Tibial artery (tissue), 4 donors: ENCODE measurements at regions not wholly inside any gene's neighbourhood (a gene's known extent, or its start where the extent isn't known, plus 50 kb on each side); places are given as distances from the start of the nearest gene placed in this dataset.

Source experiments
- DNase-seq, 2 donors: peaks; one replicate each; pipeline ENCODE4 v3.0.0-alpha.2; 2019
- H3K27ac ChIP-seq, 2 donors: fragments of 200-600 bp; sonication (generic) in 1 of 2; 1 replicate in 1 of 2; 2 replicates in 1 of 2; pipeline ENCODE4 v1.5.1; 2018 to 2019; ENCODE audit warnings: mild to moderate bottlenecking in 1 of 2
- H3K27me3 ChIP-seq, 2 donors: fragments of 200-600 bp; sonication (generic) in 1 of 2; one replicate each; pipeline versions ENCODE4 v1.5.1 to v1.6.0; 2016 to 2019
- H3K36me3 ChIP-seq, 3 donors: fragments of 200-600 bp; sonication (generic) in 2 of 3; one replicate each; pipeline ENCODE4 v1.5.1; 2016 to 2019; ENCODE audit warnings: mild to moderate bottlenecking in 2 of 3
- H3K4me1 ChIP-seq, 4 donors: fragments of 200-600 bp; sonication (generic) in 2 of 4; 1 replicate in 3 of 4; 2 replicates in 1 of 4; pipeline ENCODE4 v1.5.1; 2016 to 2019
- H3K4me3 ChIP-seq, 2 donors: fragments of 200-600 bp; sonication (generic) in 1 of 2; 1 replicate in 1 of 2; 2 replicates in 1 of 2; pipeline ENCODE4 v1.5.1; 2018 to 2019; ENCODE audit warnings: mild to moderate bottlenecking in 2 of 2
- H3K9me3 ChIP-seq, 3 donors: fragments of 200-600 bp; sonication (generic) in 1 of 3; one replicate each; pipeline ENCODE4 v1.5.1; 2016 to 2019
- intact Hi-C: fragments of 100-400 bp; cut with DNase I; formaldehyde crosslinking; loops from one replicate; pipeline ENCODE4 v1.15.0; 2023; ENCODE audit warnings: low total_unique reads
- TF ChIP-seq, protein P1 (sequence below), 2 experiments: fragments of 200-600 bp in 1 of 2; fragments of 450-650 bp in 1 of 2; IDR thresholded peaks; one replicate each; pipeline ENCODE4 v1.5.1; 2017 to 2019; ENCODE audit warnings: antibody characterized with exemption in 2 of 2, mild to moderate bottlenecking in 1 of 2, moderate library complexity in 1 of 2

DNA sequence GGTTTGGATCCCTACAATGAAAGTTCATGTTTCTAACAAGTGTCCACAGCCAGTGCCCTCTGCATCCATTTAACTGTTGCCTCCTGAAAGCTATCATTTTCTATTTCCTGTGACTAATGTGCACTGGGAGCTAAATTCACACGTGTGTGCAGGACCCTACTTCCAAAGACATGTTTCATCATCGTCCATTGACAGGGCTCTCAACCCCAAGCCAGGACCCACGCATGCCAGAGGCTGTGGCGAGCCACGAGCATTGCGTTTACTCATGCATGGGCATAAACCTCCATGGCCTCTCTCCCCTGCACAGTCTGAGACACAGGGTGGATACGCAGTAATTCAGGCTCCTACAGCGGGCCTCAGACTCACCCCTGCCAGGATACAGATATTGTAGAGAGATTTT lies 153.2 kb downstream of the MAFB start:
- Histone ChIP-seq H3K36me3 (no peaks in the 10 kb centered on the region), H3K27ac (no peak overlapping the region), H3K9me3 (peaks cover 0 to 17% (median 15%) of the 10 kb centered on the region in 3 donors), H3K4me3 (no peak overlapping the region), H3K4me1 (no peaks in the 10 kb centered on the region), H3K27me3 (peaks cover 0 to 4% of the 10 kb centered on the region in 2 donors)
- no peak for DNase-seq
- TF ChIP-seq, protein P1, sequence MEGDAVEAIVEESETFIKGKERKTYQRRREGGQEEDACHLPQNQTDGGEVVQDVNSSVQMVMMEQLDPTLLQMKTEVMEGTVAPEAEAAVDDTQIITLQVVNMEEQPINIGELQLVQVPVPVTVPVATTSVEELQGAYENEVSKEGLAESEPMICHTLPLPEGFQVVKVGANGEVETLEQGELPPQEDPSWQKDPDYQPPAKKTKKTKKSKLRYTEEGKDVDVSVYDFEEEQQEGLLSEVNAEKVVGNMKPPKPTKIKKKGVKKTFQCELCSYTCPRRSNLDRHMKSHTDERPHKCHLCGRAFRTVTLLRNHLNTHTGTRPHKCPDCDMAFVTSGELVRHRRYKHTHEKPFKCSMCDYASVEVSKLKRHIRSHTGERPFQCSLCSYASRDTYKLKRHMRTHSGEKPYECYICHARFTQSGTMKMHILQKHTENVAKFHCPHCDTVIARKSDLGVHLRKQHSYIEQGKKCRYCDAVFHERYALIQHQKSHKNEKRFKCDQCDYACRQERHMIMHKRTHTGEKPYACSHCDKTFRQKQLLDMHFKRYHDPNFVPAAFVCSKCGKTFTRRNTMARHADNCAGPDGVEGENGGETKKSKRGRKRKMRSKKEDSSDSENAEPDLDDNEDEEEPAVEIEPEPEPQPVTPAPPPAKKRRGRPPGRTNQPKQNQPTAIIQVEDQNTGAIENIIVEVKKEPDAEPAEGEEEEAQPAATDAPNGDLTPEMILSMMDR (IDR thresholded peaks at IDR 0.05): no peak
- intact Hi-C loops: no loop called here

DNA sequence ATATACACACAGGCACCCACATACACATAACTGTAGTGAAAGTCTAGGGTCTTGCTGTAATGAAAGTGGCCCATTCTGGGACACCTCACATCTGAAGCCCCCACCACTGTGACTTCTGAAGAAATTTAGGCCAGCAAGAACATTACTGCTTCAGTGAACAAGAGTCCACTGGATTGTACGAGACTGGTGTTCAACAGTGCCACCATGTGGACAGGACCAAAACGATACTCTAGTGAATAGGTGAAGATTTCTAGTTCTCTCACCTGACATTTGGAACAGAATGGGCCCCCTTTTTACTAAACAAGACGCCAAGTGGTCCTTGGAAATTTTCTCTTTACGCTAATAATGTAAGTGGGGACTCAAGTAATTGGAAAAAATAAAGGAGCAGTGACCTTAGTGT lies 156.9 kb downstream of the MAFB start:
- H3K9me3 ChIP-seq: peaks cover 0 to 25% (median 17%) of the 10 kb centered on the region in 3 donors
- no peak for DNase-seq
- TF ChIP-seq, protein P1 (IDR thresholded peaks at IDR 0.05): no peak
- H3K27me3 ChIP-seq: peaks cover 0 to 4% of the 10 kb centered on the region in 2 donors
- intact Hi-C loops: no loop called here
- no peaks in the 10 kb centered on the region for H3K36me3 ChIP-seq
- no peaks in the 10 kb centered on the region for H3K4me1 ChIP-seq
- H3K4me3 ChIP-seq: no peak overlapping the region
- no peak overlapping the region for H3K27ac ChIP-seq

DNA sequence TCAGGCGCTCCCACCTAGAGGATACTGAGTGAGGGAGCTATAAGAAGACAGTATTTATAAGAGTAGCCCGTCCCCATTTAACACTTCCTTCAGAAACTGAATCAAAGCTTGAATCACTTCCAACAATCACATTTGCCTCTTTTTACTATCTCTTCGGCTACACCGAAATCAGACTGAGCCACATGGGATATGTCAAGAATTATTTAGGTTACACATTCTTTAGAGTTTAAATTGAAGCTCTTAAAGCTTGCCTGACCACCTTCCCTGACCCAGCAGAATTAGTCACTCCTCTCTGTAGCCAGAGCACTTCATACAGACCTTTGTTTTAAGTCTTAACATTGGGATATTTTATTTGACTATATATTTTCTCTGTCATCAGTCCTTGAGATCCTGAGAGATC lies 163.7 kb downstream of the MAFB start:
- H3K27ac ChIP-seq: no peak overlapping the region

DNA sequence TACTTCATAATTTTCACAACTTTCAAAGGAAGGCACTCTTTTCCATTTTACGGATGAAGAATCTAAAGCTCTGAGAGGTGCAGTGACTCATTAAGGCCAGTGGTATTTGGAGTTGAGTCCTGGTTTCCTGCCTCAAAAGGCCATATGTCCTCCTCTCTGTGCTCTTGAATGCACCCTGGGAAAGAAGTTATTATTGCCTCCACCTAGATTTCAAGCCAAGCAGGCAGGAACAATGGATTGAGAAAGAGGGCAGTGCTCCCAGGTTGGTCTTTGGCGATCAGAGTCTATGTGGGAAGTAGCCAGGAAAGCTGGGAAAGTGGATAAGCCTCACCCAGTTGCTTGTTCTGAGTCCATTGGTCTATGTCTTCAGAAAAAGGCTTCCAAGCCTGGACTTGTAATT lies 165.0 kb downstream of the MAFB start:
- Histone ChIP-seq H3K9me3 (peaks cover 0 to 6% (median 0%) of the 10 kb centered on the region in 3 donors), H3K4me3 (no peak overlapping the region), H3K4me1 (no peaks in the 10 kb centered on the region), H3K27ac (no peak overlapping the region), H3K36me3 (no peaks in the 10 kb centered on the region), H3K27me3 (peaks cover 0 to 4% of the 10 kb centered on the region in 2 donors)
- no peak for DNase-seq
- intact Hi-C loops: no loop called here
- TF ChIP-seq, protein P1 (IDR thresholded peaks at IDR 0.05): no peak

More for the DNA sequence above, 163.7 kb downstream of the MAFB start:
- no peaks in the 10 kb centered on the region for H3K4me1 ChIP-seq
- no peaks in the 10 kb centered on the region for H3K36me3 ChIP-seq
- TF ChIP-seq, protein P1 (IDR thresholded peaks at IDR 0.05): no peak
- no peak overlapping the region for H3K4me3 ChIP-seq
- intact Hi-C loops: no loop called here
- DNase-seq: no peak
- peaks cover 0 to 6% (median 5%) of the 10 kb centered on the region in 3 donors for H3K9me3 ChIP-seq
- peaks cover 0 to under 1% of the 10 kb centered on the region in 2 donors for H3K27me3 ChIP-seq

DNA sequence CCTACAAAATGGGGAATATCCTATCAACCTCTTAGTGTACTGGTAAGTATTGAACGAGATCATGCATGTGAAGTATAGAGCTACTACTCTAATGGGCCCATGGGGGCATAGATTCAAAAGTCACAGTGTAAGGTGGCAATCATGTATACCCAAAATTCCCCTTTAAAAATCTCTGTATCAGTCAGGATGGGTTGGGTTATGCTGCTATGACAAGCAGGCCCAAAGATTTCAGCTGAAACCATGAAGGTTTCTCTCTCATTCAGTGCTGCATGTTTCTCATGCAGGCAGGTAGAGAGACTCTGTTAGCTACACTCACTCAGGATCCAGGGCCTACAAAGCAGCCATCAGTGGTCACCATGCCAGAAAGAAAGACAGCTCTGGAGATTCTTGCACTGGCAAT lies 166.6 kb downstream of the MAFB start:
- no peak for DNase-seq
- TF ChIP-seq, protein P1 (IDR thresholded peaks at IDR 0.05): no peak
- intact Hi-C loops: no loop called here

DNA sequence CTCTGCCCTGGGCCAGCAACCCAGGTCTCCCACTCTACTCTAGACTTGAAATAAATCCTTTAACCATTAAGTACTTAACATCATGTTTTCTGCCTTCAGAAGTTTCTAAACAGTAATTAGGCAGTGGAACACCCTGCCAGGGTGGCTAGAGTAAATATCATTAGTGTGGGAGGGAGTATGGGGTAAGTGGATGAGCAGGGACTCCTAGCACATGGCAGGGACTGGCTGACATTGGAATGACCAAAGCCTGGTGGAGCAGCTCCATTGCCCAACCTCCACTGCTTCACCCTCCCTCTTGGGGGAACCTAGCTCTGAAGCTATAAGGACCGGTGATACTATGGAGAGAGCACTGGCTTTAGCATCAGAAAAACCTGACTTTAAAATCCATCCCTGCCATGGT lies 167.1 kb downstream of the MAFB start:
- intact Hi-C loops: no loop called here
- Histone ChIP-seq H3K4me3 (no peak overlapping the region), H3K27me3 (peaks cover 0 to 4% of the 10 kb centered on the region in 2 donors), H3K9me3 (peaks cover 0 to 6% (median 0%) of the 10 kb centered on the region in 3 donors), H3K4me1 (no peaks in the 10 kb centered on the region), H3K27ac (no peak overlapping the region), H3K36me3 (no peaks in the 10 kb centered on the region)
- TF ChIP-seq, protein P1 (IDR thresholded peaks at IDR 0.05): no peak
- no peak for DNase-seq

More for the DNA sequence above, 166.6 kb downstream of the MAFB start:
- Histone ChIP-seq H3K4me1 (no peaks in the 10 kb centered on the region), H3K9me3 (peaks cover 0 to 6% (median 0%) of the 10 kb centered on the region in 3 donors), H3K4me3 (no peak overlapping the region), H3K27ac (no peak overlapping the region), H3K36me3 (no peaks in the 10 kb centered on the region), H3K27me3 (peaks cover 0 to 4% of the 10 kb centered on the region in 2 donors)
